Spleen (tissue), 11 donors: ENCODE measurements at regions not wholly inside any gene's neighbourhood (a gene's known extent, or its start where the extent isn't known, plus 50 kb on each side); places are given as distances from the start of the nearest gene placed in this dataset.

Experiments used
- DNase-seq: peaks from one replicate; pipeline ENCODE4 v3.0.0-alpha.2; 2020
- H3K27ac ChIP-seq, 8 donors: fragments of 200-600 bp; sonication (generic) in 7 of 8; 1 replicate in 4 of 8; 2 replicates in 4 of 8; pipeline versions ENCODE4 v1.5.0 to v1.8.0; 2016 to 2021; ENCODE audit warnings: inconsistent platforms in 4 of 8, mild to moderate bottlenecking in 4 of 8, moderate library complexity in 1 of 8
- H3K27me3 ChIP-seq, 7 donors: fragments of 200-600 bp; sonication (generic) in 6 of 7; replicated peaks in 1 of 7; 1 replicate in 4 of 7; 2 replicates in 3 of 7; pipeline versions ENCODE4 v1.5.0 to v1.8.0; 2016 to 2021; ENCODE audit warnings: inconsistent platforms in 3 of 7, mild to moderate bottlenecking in 1 of 7
- H3K36me3 ChIP-seq, 6 donors: fragments of 200-600 bp; sonication (generic) in 5 of 6; 1 replicate in 4 of 6; 2 replicates in 2 of 6; pipeline versions ENCODE4 v1.5.0 to v1.8.0; 2016 to 2021; ENCODE audit warnings: inconsistent platforms in 2 of 6
- H3K4me1 ChIP-seq, 6 donors: fragments of 200-600 bp; sonication (generic) in 5 of 6; 1 replicate in 3 of 6; 2 replicates in 3 of 6; pipeline versions ENCODE4 v1.5.0 to v1.8.0; 2016 to 2021; ENCODE audit warnings: inconsistent platforms in 3 of 6
- H3K4me3 ChIP-seq, 8 donors: fragments of 200-600 bp; sonication (generic) in 7 of 8; 1 replicate in 4 of 8; 2 replicates in 4 of 8; pipeline versions ENCODE4 v1.5.0 to v1.8.0; 2016 to 2021; ENCODE audit warnings: inconsistent platforms in 4 of 8, mild to moderate bottlenecking in 4 of 8, moderate library complexity in 2 of 8
- H3K9me3 ChIP-seq, 8 donors: fragments of 200-600 bp; sonication (generic) in 7 of 8; 1 replicate in 4 of 8; 2 replicates in 4 of 8; pipeline versions ENCODE4 v1.5.0 to v1.8.0; 2016 to 2021; ENCODE audit warnings: inconsistent platforms in 4 of 8
- CTCF ChIP-seq, 11 experiments: fragments of 200-600 bp in 7 of 11; fragments of 450-650 bp in 4 of 11; sonication (generic) in 4 of 11; IDR thresholded peaks in 8 of 11; conservative IDR thresholded peaks in 3 of 11; 1 replicate in 7 of 11; 2 replicates in 4 of 11; pipeline versions ENCODE4 v1.4.0 to v1.8.0; 2016 to 2021; ENCODE audit warnings: antibody characterized with exemption in 11 of 11, inconsistent platforms in 4 of 11, mild to moderate bottlenecking in 1 of 11
- POLR2A ChIP-seq, 3 donors: fragments of 450-650 bp; IDR thresholded peaks; one replicate each; pipeline ENCODE4 v1.5.1; 2017; ENCODE audit warnings: antibody characterized with exemption in 3 of 3, mild to moderate bottlenecking in 1 of 3
- POLR2AphosphoS5 ChIP-seq, 3 donors: sonication (generic); formaldehyde crosslinking; IDR thresholded peaks; one replicate each; pipeline ENCODE4 v1.5.1; 2017; ENCODE audit warnings: antibody characterized with exemption in 3 of 3
- whole genome bisulfite sequencing, 5 donors: extraction: QIAGEN DNeasy Blood & Tissue Kit in 3 of 5; methylation state at CpG; one replicate each; pipeline versions ENCODE4 v1.1.5 to v1.1.7; 2013 to 2018; 5-methylcytosine and 5-hydroxymethylcytosine counted together
- intact Hi-C: fragments of 100-400 bp; cut with DNase I; formaldehyde crosslinking; loops from one replicate; pipeline ENCODE4 v1.15.0; 2023; ENCODE audit warnings: low total_unique reads
- donor health status: healthy with polysubstance abuse.
- donor health status: DM: no; HTN: no; CAD: no; lungs with moderate emphysema.
- donor health status: DM: no; HTN: no; CAD: no.
- donor health status: Bipolar disorder and iron deficiency.
- donor health status: healthy.
- donor health status: DM: no; HTN: no; CAD: no.
- donor health status: DM: yes; HTN: yes; CAD: no.

GRCh38 chr9:75238311-75238976, 150.1 kb downstream of the OSTF1 start:
- peaks cover 0 to 17% (median 0%) of the 10 kb centered on the region in 8 donors for H3K9me3 ChIP-seq
- intact Hi-C loops = no loop called here
- 41 to 59% (median 49%) methylated on average over 10 to 11 of the region's 11 CpGs for whole genome bisulfite sequencing, 5 donors

GRCh38 chr9:75239176-75239575, 150.9 kb downstream of the OSTF1 start:
- intact Hi-C loops = no loop called here
- H3K9me3 ChIP-seq = peaks cover 0 to 17% (median 0%) of the 10 kb centered on the region in 8 donors
- DNase-seq = no peak
- WGBS, 5 donors = 40 to 72% (median 45%) methylated on average over 6 of the region's 6 CpGs
- peak in 1 of 3 donors; percentile 83 for TF ChIP-seq POLR2AphosphoS5 (IDR thresholded peaks at IDR 0.05)
- TF ChIP-seq POLR2A (IDR thresholded peaks at IDR 0.05) = no peak
- H3K27ac ChIP-seq = peak overlapping the region in 1 of 8 donors; percentile 42
- no peaks in the 10 kb centered on the region for H3K36me3 ChIP-seq
- H3K4me3 ChIP-seq = no peak overlapping the region
- peaks cover 0 to 17% (median 0%) of the 10 kb centered on the region in 6 donors for H3K4me1 ChIP-seq
- H3K27me3 ChIP-seq = no peaks in the 10 kb centered on the region

More at GRCh38 chr9:75238311-75238976, 150.1 kb downstream of the OSTF1 start:
- peaks cover 0 to 17% (median 0%) of the 10 kb centered on the region in 6 donors for H3K4me1 ChIP-seq
- DNase-seq = no peak
- no peaks in the 10 kb centered on the region for H3K36me3 ChIP-seq
- TF ChIP-seq CTCF (IDR thresholded peaks at IDR 0.05 in 8 of 11, conservative IDR thresholded peaks at IDR 0.05 in 3 of 11) = peak; percentile 40 to 73 (median 65)
- no peak for TF ChIP-seq POLR2AphosphoS5 (IDR thresholded peaks at IDR 0.05)
- peak overlapping the region in 1 of 8 donors; percentile 42 for H3K27ac ChIP-seq
- H3K4me3 ChIP-seq = no peak overlapping the region
- H3K27me3 ChIP-seq = no peaks in the 10 kb centered on the region

GRCh38 chr9:75242426-75242825, 154.1 kb downstream of the OSTF1 start:
- H3K4me1 ChIP-seq = peaks cover 0 to 17% (median 0%) of the 10 kb centered on the region in 6 donors
- TF ChIP-seq CTCF (IDR thresholded peaks at IDR 0.05 in 8 of 11, conservative IDR thresholded peaks at IDR 0.05 in 3 of 11) (no peak), POLR2A (IDR thresholded peaks at IDR 0.05) (no peak), POLR2AphosphoS5 (IDR thresholded peaks at IDR 0.05) (no peak)
- intact Hi-C loops = no loop called here
- 58 to 88% (median 66%) methylated on average over 1 of the region's 1 CpG for WGBS, 5 donors
- no peaks in the 10 kb centered on the region for H3K27me3 ChIP-seq
- H3K36me3 ChIP-seq = no peaks in the 10 kb centered on the region
- H3K4me3 ChIP-seq = no peak overlapping the region
- H3K27ac ChIP-seq = no peak overlapping the region
- DNase-seq = no peak
- peaks cover 0 to 20% (median 11%) of the 10 kb centered on the region in 8 donors for H3K9me3 ChIP-seq

GRCh38 chr9:75246949-75247348, 158.6 kb downstream of the OSTF1 start:
- 80 to 93% (median 83%) methylated on average over 3 of the region's 3 CpGs for WGBS, 5 donors
- peaks cover 0 to 56% (median 41%) of the 10 kb centered on the region in 8 donors for H3K9me3 ChIP-seq
- TF ChIP-seq CTCF (IDR thresholded peaks at IDR 0.05 in 8 of 11, conservative IDR thresholded peaks at IDR 0.05 in 3 of 11) = no peak
- no peak for TF ChIP-seq POLR2A (IDR thresholded peaks at IDR 0.05)
- no peak for TF ChIP-seq POLR2AphosphoS5 (IDR thresholded peaks at IDR 0.05)
- H3K4me1 ChIP-seq = peaks cover 0 to 6% (median 0%) of the 10 kb centered on the region in 6 donors
- DNase-seq = no peak
- no peaks in the 10 kb centered on the region for H3K27me3 ChIP-seq
- H3K4me3 ChIP-seq = no peak overlapping the region
- H3K36me3 ChIP-seq = no peaks in the 10 kb centered on the region
- intact Hi-C loops = no loop called here
- no peak overlapping the region for H3K27ac ChIP-seq
